GM23338 (cell line): ENCODE measurements at regions not wholly inside any gene's neighbourhood (a gene's known extent, or its start where the extent isn't known, plus 50 kb on each side); places are given as distances from the start of the nearest gene placed in this dataset.
"Not testable (repeated sequence)": the region's sequence is repeated elsewhere in the genome, so short reads cannot be mapped to it uniquely, and the experiment has no call there.

Source experiments
- ATAC-seq: fragments of 200-7000 bp; cut with Tn5 transposase; 3 replicates; pipeline ENCODE4 v1.9.1; 2020
- DNase-seq: peaks from one replicate; pipeline ENCODE4 v3.0.0-alpha.2; 2015; ENCODE audit warnings: low spot score
- H2AFZ ChIP-seq: fragments of 200-600 bp; sonication (generic); 2 replicates; pipeline ENCODE4 v1.8.0; 2016; ENCODE audit warnings: antibody characterized with exemption, mild to moderate bottlenecking, moderate library complexity
- H3F3A ChIP-seq: fragments of 200-600 bp; sonication (generic); replicated peaks from 2 replicates; pipeline ENCODE4 v1.8.0; 2017; ENCODE audit warnings: antibody characterized with exemption, mixed run types, low read depth
- H3K27ac ChIP-seq: fragments of 200-600 bp; sonication (generic); 2 replicates; pipeline ENCODE4 v1.6.1; 2016; ENCODE audit warnings: low read depth
- H3K27me3 ChIP-seq: fragments of 200-600 bp; sonication (generic); 2 replicates; pipeline ENCODE4 v1.8.0; 2016; ENCODE audit warnings: mild to moderate bottlenecking, mixed run types, moderate library complexity; ENCODE audit not compliant: insufficient read depth
- H3K36me3 ChIP-seq: fragments of 200-600 bp; sonication (generic); 2 replicates; pipeline ENCODE4 v1.8.0; 2016; ENCODE audit warnings: mild to moderate bottlenecking; ENCODE audit not compliant: insufficient read depth
- H3K4me1 ChIP-seq: fragments of 200-600 bp; sonication (generic); 2 replicates; pipeline ENCODE4 v1.8.0; 2016; ENCODE audit warnings: mild to moderate bottlenecking, moderate library complexity; ENCODE audit not compliant: insufficient read depth
- H3K4me2 ChIP-seq: fragments of 200-600 bp; sonication (generic); 2 replicates; pipeline ENCODE4 v1.7.1; 2017; ENCODE audit warnings: mixed run types
- H3K4me3 ChIP-seq: fragments of 200-600 bp; sonication (generic); 2 replicates; pipeline ENCODE4 v1.6.1; 2016; ENCODE audit warnings: mixed run types
- H3K79me2 ChIP-seq: fragments of 200-600 bp; sonication (generic); replicated peaks from 2 replicates; pipeline ENCODE4 v1.8.0; 2017; ENCODE audit warnings: mild to moderate bottlenecking; ENCODE audit not compliant: insufficient read depth
- H3K9me2 ChIP-seq: fragments of 200-600 bp; sonication (generic); 2 replicates; pipeline ENCODE4 v1.8.0; 2017; ENCODE audit not compliant: insufficient read depth
- H4K20me1 ChIP-seq: fragments of 200-600 bp; sonication (generic); replicated peaks from 2 replicates; pipeline ENCODE4 v1.8.0; 2017; ENCODE audit warnings: mild to moderate bottlenecking; ENCODE audit not compliant: insufficient read depth
- H3K27ac Mint-ChIP-seq: 2 replicates; pipeline ENCODE4 v1.8.0; 2020; ENCODE audit warnings: inconsistent platforms, mild to moderate bottlenecking, moderate library complexity, mixed read lengths
- H3K27me3 Mint-ChIP-seq: 3 replicates; pipeline ENCODE4 v1.8.0; 2022; ENCODE audit warnings: low read depth, mild to moderate bottlenecking, moderate library complexity, mixed read lengths, inconsistent platforms; ENCODE audit not compliant: insufficient read depth, poor library complexity
- H3K36me3 Mint-ChIP-seq: 3 replicates; pipeline ENCODE4 v1.8.0; 2021; ENCODE audit warnings: low read depth, mild to moderate bottlenecking, inconsistent platforms, moderate library complexity, mixed read lengths
- H3K4me1 Mint-ChIP-seq: 3 replicates; pipeline ENCODE4 v1.8.0; 2020; ENCODE audit warnings: mild to moderate bottlenecking, inconsistent platforms, mixed read lengths
- H3K4me3 Mint-ChIP-seq: 3 replicates; pipeline ENCODE4 v1.8.0; 2021; ENCODE audit warnings: moderate library complexity, mild to moderate bottlenecking, inconsistent platforms, mixed read lengths
- H3K9me3 Mint-ChIP-seq: 3 replicates; pipeline ENCODE4 v1.8.0; 2020; ENCODE audit warnings: moderate library complexity, mild to moderate bottlenecking, inconsistent platforms, mixed read lengths
- CREB1 ChIP-seq: fragments of 250-450 bp; sonication (Bioruptor Pico); IDR thresholded peaks from 2 replicates; pipeline ENCODE4 v1.5.0; 2020; ENCODE audit warnings: low read depth, mild to moderate bottlenecking, moderate library complexity
- CTCF ChIP-seq, 2 experiments: fragments of 200-600 bp in 1 of 2; sonication (generic) in 1 of 2; conservative IDR thresholded peaks; 2 replicates each; pipeline versions ENCODE4 v1.5.1 to v1.6.1; 2016 to 2017; ENCODE audit warnings: antibody characterized with exemption in 2 of 2, low read depth in 2 of 2, mild to moderate bottlenecking in 2 of 2, moderate library complexity in 1 of 2
- EZH2 ChIP-seq: fragments of 200-600 bp; sonication (generic); IDR thresholded peaks from one replicate; pipeline ENCODE4 v1.8.0; 2017; ENCODE audit warnings: antibody characterized with exemption, mild to moderate bottlenecking, low read depth; ENCODE audit not compliant: unreplicated experiment
- EZH2phosphoT487 ChIP-seq: fragments of 200-600 bp; sonication (generic); IDR thresholded peaks from one replicate; pipeline ENCODE4 v1.8.1; 2018; ENCODE audit warnings: antibody characterized with exemption; ENCODE audit not compliant: unreplicated experiment
- JUNB ChIP-seq: IDR thresholded peaks from one replicate; pipeline ENCODE4 v1.6.1; 2016; ENCODE audit warnings: antibody characterized with exemption; ENCODE audit not compliant: unreplicated experiment
- NANOG ChIP-seq: IDR thresholded peaks from 2 replicates; pipeline ENCODE4 v1.6.1; 2016; ENCODE audit warnings: antibody characterized with exemption, borderline replicate concordance
- POLR2AphosphoS5 ChIP-seq: IDR thresholded peaks from 2 replicates; pipeline ENCODE4 v1.6.1; 2016; ENCODE audit warnings: antibody characterized with exemption, low read depth
- REST ChIP-seq: IDR thresholded peaks from one replicate; pipeline ENCODE4 v1.6.1; 2018; ENCODE audit warnings: antibody characterized with exemption; ENCODE audit not compliant: unreplicated experiment
- STAT1 ChIP-seq: IDR thresholded peaks from one replicate; pipeline ENCODE4 v1.6.1; 2016; ENCODE audit warnings: antibody characterized with exemption; ENCODE audit not compliant: unreplicated experiment
- ZNF462 ChIP-seq: fragments of 250-450 bp; sonication (Bioruptor Pico); IDR thresholded peaks from 2 replicates; pipeline ENCODE4 v1.5.0; 2020; ENCODE audit warnings: mild to moderate bottlenecking, moderate library complexity

- no peak overlapping the region for H3K4me3 ChIP-seq
- H3K36me3 ChIP-seq, result no peaks in the 10 kb centered on the region
- Mint-ChIP-seq H3K9me3 (peaks cover 19% of the 10 kb centered on the region; the same call in 2 of the 3 replicates), H3K4me1 (peaks cover 5% of the 10 kb centered on the region; the same call in 2 of the 3 replicates), H3K27me3 (peaks cover 14% of the 10 kb centered on the region), H3K27ac (no peak overlapping the region), H3K36me3 (peaks cover 12% of the 10 kb centered on the region), H3K4me3 (no peak overlapping the region; the same call in 2 of the 3 replicates)
- no peak for DNase-seq
- no peak for ATAC-seq
- H3K79me2 ChIP-seq, result no peaks in the 10 kb centered on the region
- peaks cover 6% of the 10 kb centered on the region; the same call in 1 of the 2 replicates for H3K9me2 ChIP-seq
- no peak for TF ChIP-seq NANOG
- TF ChIP-seq STAT1, result no peak
- TF ChIP-seq ZNF462 (CRISPR knock-in tag), result no peak
- TF ChIP-seq CTCF (conservative IDR thresholded peaks at IDR 0.05; ENCODE audit: low read depth in 2 of 2), result no peak
- no peak for TF ChIP-seq REST
- no peak for TF ChIP-seq EZH2
- TF ChIP-seq CREB1, result no peak
- no peak for TF ChIP-seq JUNB
- no peak for TF ChIP-seq EZH2phosphoT487
- no peak for TF ChIP-seq POLR2AphosphoS5
- no peak overlapping the region for H3K27ac ChIP-seq
- H3K4me1 ChIP-seq, result peaks cover 6% of the 10 kb centered on the region
- no peaks in the 10 kb centered on the region for H3F3A ChIP-seq
- H2AFZ ChIP-seq, result no peak overlapping the region
- H4K20me1 ChIP-seq, result no peaks in the 10 kb centered on the region
- H3K27me3 ChIP-seq, result peaks cover 23% of the 10 kb centered on the region
- H3K4me2 ChIP-seq, result no peak overlapping the region
Measured at GRCh38 chr15:70587896-70588567, 175.3 kb downstream of the UACA start.

GRCh38 chr15:70587012-70587634 lies 176.2 kb downstream of the UACA start:
- not testable (repeated sequence) for H3K4me3 Mint-ChIP-seq, ATAC-seq

More at GRCh38 chr15:70587012-70587634, 176.2 kb downstream of the UACA start:
- not testable (repeated sequence) for H3F3A ChIP-seq, DNase-seq, H3K4me2 ChIP-seq, H3K27ac ChIP-seq, H2AFZ ChIP-seq, H4K20me1 ChIP-seq, H3K36me3 ChIP-seq, H3K79me2 ChIP-seq, H3K27ac Mint-ChIP-seq, H3K4me1 ChIP-seq, H3K4me1 Mint-ChIP-seq, H3K4me3 ChIP-seq, H3K9me2 ChIP-seq
- H3K27me3 ChIP-seq, result peaks cover 23% of the 10 kb centered on the region
- Mint-ChIP-seq H3K36me3 (peaks cover 12% of the 10 kb centered on the region), H3K9me3 (peaks cover 11% of the 10 kb centered on the region; the same call in 2 of the 3 replicates), H3K27me3 (peaks cover 14% of the 10 kb centered on the region)
